Activated naive CD4-positive, alpha-beta T cell treated with anti-CD3 and anti-CD28 coated beads, Interleukin-2, amount 50 U/mL, for 72 hours (primary cell): ENCODE measurements at regions not wholly inside any gene's neighbourhood (a gene's known extent, or its start where the extent isn't known, plus 50 kb on each side); places are given as distances from the start of the nearest gene placed in this dataset.

Source experiments
- ATAC-seq, 2 donors: fragments of 150-1000 bp; cut with Tn5 transposase; 2 replicates each; pipeline ENCODE4 v1.10.0; 2021; ENCODE audit warnings: mild to moderate bottlenecking in 2 of 2, moderate library complexity in 2 of 2
- DNase-seq, 2 donors: peaks; one replicate each; pipeline ENCODE4 v3.0.0; 2021 to 2022; ENCODE audit warnings: low spot score in 2 of 2
- H3K27ac Mint-ChIP-seq, 2 donors: one replicate each; pipeline ENCODE4 v1.8.0; 2022; ENCODE audit warnings: mild to moderate bottlenecking in 2 of 2, mixed read lengths in 2 of 2
- H3K36me3 Mint-ChIP-seq, 2 donors: one replicate each; pipeline ENCODE4 v1.8.0; 2022; ENCODE audit warnings: mixed read lengths in 2 of 2
- H3K9me3 Mint-ChIP-seq, 2 donors: one replicate each; pipeline ENCODE4 v1.8.0; 2022; ENCODE audit warnings: mixed read lengths in 2 of 2

DNA sequence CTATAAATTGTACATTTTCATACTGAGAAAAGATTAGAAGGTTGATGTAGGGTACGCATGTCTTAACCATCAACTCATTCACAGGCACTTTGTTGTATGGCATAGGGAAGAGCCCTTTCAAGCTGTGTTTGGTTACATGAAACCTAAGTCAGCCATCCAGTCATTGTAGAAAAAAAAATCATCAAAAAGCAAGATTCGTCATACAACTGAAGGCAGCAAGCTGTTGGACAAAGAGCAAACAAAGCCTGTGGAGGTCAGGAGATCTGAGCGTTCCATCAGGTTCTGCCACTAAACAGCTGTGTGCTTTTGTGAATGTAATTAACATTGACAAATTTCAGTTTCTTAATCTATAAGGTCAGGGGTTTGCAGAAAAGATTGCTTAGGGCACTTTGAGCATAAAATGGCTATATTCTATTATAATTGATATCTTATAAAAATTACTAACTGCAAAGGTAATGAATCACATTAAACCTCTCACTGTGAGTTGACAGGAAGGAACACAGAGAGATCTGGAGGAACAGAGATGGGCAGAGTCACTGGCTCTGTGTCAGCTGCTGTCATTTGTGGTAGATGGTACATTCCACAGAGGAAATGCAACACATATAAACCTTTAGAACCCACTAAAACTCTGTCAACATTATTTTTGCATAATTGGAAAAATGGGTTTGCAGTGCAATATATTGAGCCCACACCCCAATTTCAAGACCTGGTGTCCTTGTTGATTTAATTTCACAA, 66.3 kb upstream of the MYOCD start:
- no peak overlapping the region for H3K27ac Mint-ChIP-seq
- DNase-seq (no peak), ATAC-seq (no peak)
- no peaks in the 10 kb centered on the region for H3K36me3 Mint-ChIP-seq
- H3K9me3 Mint-ChIP-seq: peaks cover 0 to 11% of the 10 kb centered on the region in 2 donors

DNA sequence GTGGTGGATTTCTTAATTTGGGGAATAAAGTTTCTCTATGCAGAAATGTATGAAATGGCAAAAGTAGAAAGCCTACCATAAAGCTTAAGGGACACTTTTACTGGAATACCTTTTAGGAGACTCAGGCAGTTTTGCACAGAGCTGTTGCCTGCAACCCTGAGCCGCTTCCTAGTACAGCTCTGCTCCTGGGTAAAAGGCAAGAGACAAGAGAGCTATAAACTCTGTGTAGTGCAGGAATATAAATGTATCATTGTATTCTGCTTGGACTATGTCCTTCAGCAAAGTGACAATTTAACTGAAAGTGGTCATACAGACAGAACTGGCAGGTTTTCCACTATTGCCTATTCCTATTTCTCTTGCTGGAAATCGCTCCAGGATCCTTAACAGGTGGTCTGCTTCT, 65.3 kb upstream of the MYOCD start:
- no peak for DNase-seq
- H3K27ac Mint-ChIP-seq: no peak overlapping the region
- H3K9me3 Mint-ChIP-seq: peaks cover 0 to 11% of the 10 kb centered on the region in 2 donors
- no peak for ATAC-seq
- no peaks in the 10 kb centered on the region for H3K36me3 Mint-ChIP-seq

DNA sequence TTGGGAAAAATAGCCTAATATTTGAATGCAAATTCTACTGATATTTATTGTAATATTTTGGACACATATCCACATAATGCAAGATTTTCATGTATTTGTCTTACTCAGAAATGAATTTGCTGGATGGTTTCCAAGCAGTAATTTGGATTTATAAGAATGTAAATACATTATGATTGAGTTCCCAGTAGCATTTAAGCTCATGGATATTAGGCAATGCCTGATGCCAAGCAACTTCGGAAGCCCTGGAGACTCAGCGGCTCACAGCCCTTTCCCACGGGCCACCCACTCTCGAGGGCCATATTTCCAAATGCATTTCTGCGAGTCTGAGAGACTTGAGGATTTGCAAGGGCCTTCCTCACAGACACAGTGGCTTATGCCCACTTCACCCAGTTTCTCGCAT, 62.1 kb upstream of the MYOCD start:
- peaks cover 12 to 17% of the 10 kb centered on the region in 2 donors for H3K9me3 Mint-ChIP-seq
- no peak overlapping the region for H3K27ac Mint-ChIP-seq
- H3K36me3 Mint-ChIP-seq: peaks cover 0 to 6% of the 10 kb centered on the region in 2 donors

DNA sequence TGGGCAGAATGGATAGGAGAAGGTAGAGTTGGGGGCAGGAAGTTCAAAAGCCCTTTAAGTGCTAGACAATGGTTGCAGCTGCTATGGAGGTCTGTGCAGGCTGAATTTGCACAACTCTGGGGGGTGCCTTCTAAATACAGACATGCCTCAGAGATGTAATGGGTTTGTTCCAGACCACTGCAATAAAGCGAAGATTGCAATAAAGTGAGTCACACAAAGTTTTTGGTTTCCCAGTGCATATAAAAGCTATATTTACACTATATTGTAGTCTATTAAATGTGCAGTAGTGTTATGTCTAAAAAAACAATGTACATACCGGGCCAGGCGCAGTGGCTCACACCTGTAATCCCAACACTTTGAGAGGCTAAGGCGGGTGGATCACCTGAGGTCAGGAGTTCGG, 60.5 kb upstream of the MYOCD start:
- no peak for ATAC-seq
- H3K27ac Mint-ChIP-seq: no peak overlapping the region
- H3K36me3 Mint-ChIP-seq: peaks cover 0 to 6% of the 10 kb centered on the region in 2 donors
- DNase-seq: no peak
- H3K9me3 Mint-ChIP-seq: peaks cover 17 to 21% of the 10 kb centered on the region in 2 donors

More for the DNA sequence above, 62.1 kb upstream of the MYOCD start:
- ATAC-seq (no peak), DNase-seq (no peak)

DNA sequence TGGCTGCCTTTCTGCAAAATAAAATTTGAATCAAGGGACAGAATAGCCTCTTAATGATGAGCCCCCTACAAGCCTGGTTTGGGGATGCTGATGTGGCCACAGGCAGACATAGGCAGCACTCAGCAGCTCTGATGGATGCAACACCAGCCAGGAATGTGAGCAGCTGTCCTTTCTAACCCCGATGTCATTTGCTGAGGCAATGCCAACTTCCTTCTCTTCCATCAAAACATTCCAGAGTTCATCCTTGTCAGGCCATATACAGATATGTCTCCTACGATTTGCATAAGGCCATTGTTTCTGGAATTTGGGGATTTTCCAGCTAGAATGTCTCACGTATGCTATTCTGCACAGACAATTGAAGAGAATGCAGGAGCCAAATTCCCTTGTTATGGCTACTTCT, 52.1 kb upstream of the MYOCD start:
- no peak for DNase-seq
- ATAC-seq: no peak
- Mint-ChIP-seq H3K27ac (no peak overlapping the region), H3K36me3 (peaks cover 0 to 7% of the 10 kb centered on the region in 2 donors), H3K9me3 (peaks cover 20 to 22% of the 10 kb centered on the region in 2 donors)
